GM12878 (cell line): ENCODE measurements at regions not wholly inside any gene's neighbourhood (a gene's known extent, or its start where the extent isn't known, plus 50 kb on each side); places are given as distances from the start of the nearest gene placed in this dataset.
A peak's percentile ranks its signal among the peaks of the same experiment; 100 is the strongest.

Experiments
- ATAC-seq: fragments of 200-7000 bp; cut with Tn5 transposase; 3 replicates; pipeline ENCODE4 v1.9.1; 2020; ENCODE audit warnings: mild to moderate bottlenecking, moderate library complexity
- BruUV-seq: library from RNA; stranded (reverse); fragments of 400-500 nt; replicated peaks from 2 replicates; lab custom pipeline; 2021; lab: Mats Ljungman, UMichigan
- CTCF ChIA-PET: fragments of 300-600 bp; sonication (Branson Sonifier 250); formaldehyde crosslinking; extraction: SDS; loops from one replicate; lab custom pipeline; 2021; ENCODE audit warnings: inconsistent platforms; lab: Yijun Ruan, JAX
- POLR2A ChIA-PET: fragments of 350-600 bp; formaldehyde crosslinking; extraction: SDS; loops from one replicate; lab custom pipeline; 2021; ENCODE audit warnings: inconsistent platforms; lab: Charles Lee
- RAD21 ChIA-PET: fragments of 300-600 bp; sonication (Branson Sonifier 250); formaldehyde crosslinking; loops from one replicate; lab custom pipeline; 2023; ENCODE audit warnings: antibody characterized with exemption; ENCODE audit not compliant: unreplicated experiment; lab: Charles Lee
- SMC1A ChIA-PET: fragments of 300-600 bp; sonication (Branson Sonifier 250); formaldehyde crosslinking; loops from one replicate; lab custom pipeline; 2023; ENCODE audit not compliant: unreplicated experiment, uncharacterized antibody; lab: Charles Lee
- DNase-seq: peaks from one replicate; pipeline ENCODE4 v3.0.0-alpha.2; 2011; ENCODE audit warnings: low read depth, low spot score
- FAIRE-seq: peaks from 3 replicates; lab custom pipeline; 2011; peaks lifted over from hg19 to GRCh38; lab: Jason Lieb, UNC
- H2AFZ ChIP-seq: 2 replicates; pipeline ENCODE4 v1.6.0; 2011; ENCODE audit warnings: low read depth, low read length, control low read depth; ENCODE audit not compliant: control insufficient read depth
- H3K27ac ChIP-seq: 2 replicates; pipeline ENCODE4 v1.5.1; 2011; ENCODE audit warnings: control low read depth; ENCODE audit not compliant: control insufficient read depth, insufficient read depth
- H3K27me3 ChIP-seq, 2 experiments: replicated peaks in 1 of 2; 2 replicates each; pipeline versions ENCODE4 v1.6.0 to v1.6.1; 2011; ENCODE audit warnings: low read length in 1 of 2; ENCODE audit not compliant: control insufficient read depth in 2 of 2, insufficient read depth in 2 of 2
- H3K36me3 ChIP-seq, 2 experiments: 2 replicates each; pipeline ENCODE4 v1.5.1; 2011; ENCODE audit warnings: low read length in 1 of 2; ENCODE audit not compliant: control insufficient read depth in 2 of 2, insufficient read depth in 2 of 2
- H3K4me1 ChIP-seq: 2 replicates; pipeline ENCODE4 v1.6.1; 2011; ENCODE audit warnings: mild to moderate bottlenecking, low read length, moderate library complexity, mixed read lengths; ENCODE audit not compliant: control insufficient read depth, insufficient read depth
- H3K4me2 ChIP-seq: 2 replicates; pipeline ENCODE4 v1.6.0; 2011; ENCODE audit warnings: control low read depth; ENCODE audit not compliant: control insufficient read depth, insufficient read depth
- H3K4me3 ChIP-seq: fragments of 200-600 bp; sonication (generic); 2 replicates; pipeline ENCODE4 v1.5.1; 2016
- H3K79me2 ChIP-seq: 2 replicates; pipeline ENCODE4 v1.6.0; 2011; ENCODE audit warnings: low read length; ENCODE audit not compliant: control insufficient read depth, insufficient read depth
- H3K9ac ChIP-seq: 2 replicates; pipeline ENCODE4 v1.8.0; 2011; ENCODE audit warnings: low read length, control low read depth, mixed read lengths; ENCODE audit not compliant: control insufficient read depth, insufficient read depth
- H3K9me3 ChIP-seq: replicated peaks from 3 replicates; pipeline ENCODE4 v1.5.1; 2011; ENCODE audit warnings: mild to moderate bottlenecking, low read length; ENCODE audit not compliant: control insufficient read depth, insufficient read depth
- H4K20me1 ChIP-seq: 2 replicates; pipeline ENCODE4 v1.6.0; 2011; ENCODE audit not compliant: control insufficient read depth, insufficient read depth
- BACH1 ChIP-seq: fragments of 450-650 bp; IDR thresholded peaks from 2 replicates; pipeline ENCODE4 v1.6.1; 2017; ENCODE audit warnings: mild to moderate bottlenecking, borderline replicate concordance
- EED ChIP-seq: sonication (generic); IDR thresholded peaks from 2 replicates; pipeline ENCODE4 v1.6.1; 2016; ENCODE audit warnings: antibody characterized with exemption, low read depth
- HDAC2 ChIP-seq: fragments of 200-600 bp; sonication (generic); IDR thresholded peaks from 2 replicates; pipeline ENCODE4 v1.6.1; 2017
- MAX ChIP-seq: IDR thresholded peaks from 2 replicates; pipeline ENCODE4 v1.6.1; 2012; ENCODE audit warnings: low read depth, low read length, improper control_type of control experiment
- RCOR1 ChIP-seq: conservative IDR thresholded peaks from 2 replicates; pipeline ENCODE4 v1.6.1; 2012; ENCODE audit warnings: low read depth, low read length, improper control_type of control experiment
- RELB ChIP-seq: fragments of 450-650 bp; IDR thresholded peaks from 2 replicates; pipeline ENCODE4 v1.6.1; 2017; ENCODE audit warnings: low read depth, mild to moderate bottlenecking, moderate library complexity
- STAT1 ChIP-seq: fragments of 450-650 bp; conservative IDR thresholded peaks from 2 replicates; pipeline ENCODE4 v1.6.1; 2014; ENCODE audit warnings: antibody characterized with exemption, mild to moderate bottlenecking
- WRNIP1 ChIP-seq: IDR thresholded peaks from 2 replicates; pipeline ENCODE4 v1.6.1; 2011; ENCODE audit warnings: low read depth, low read length, improper control_type of control experiment, borderline replicate concordance
- ZBED1 ChIP-seq: IDR thresholded peaks from 2 replicates; pipeline ENCODE4 v1.6.1; 2016; ENCODE audit warnings: borderline replicate concordance
- WGBS: methylation state at CpG from one replicate; pipeline ENCODE4 v1.1.6; 2016; ENCODE audit warnings: low lambda C conversion rate; ENCODE audit not compliant: insufficient replicate concordance, insufficient coverage; ENCODE audit errors: missing lambda C conversion rate; 5-methylcytosine and 5-hydroxymethylcytosine counted together
- in situ Hi-C: fragments of 300-500 bp; cut with MboI; formaldehyde crosslinking; loops from 9 replicates; pipeline ENCODE4 v1.14.3; 2018; ENCODE audit warnings: mixed read lengths
- intact Hi-C: fragments of 100-400 bp; cut with micrococcal nuclease; formaldehyde crosslinking; loops from one replicate; pipeline ENCODE4 v1.14.2; 2022; ENCODE audit not compliant: unreplicated experiment

- 0 out of 2 replicates have a peak, but pooled peaks have one; percentile 24 for TF ChIP-seq RELB
Observed at GRCh38 chr7:131035088-131035770, 292.4 kb upstream of the MKLN1 start (continued).

GRCh38 chr7:131038153-131038552, 289.5 kb upstream of the MKLN1 start:
- BruUV-seq = no TSS peak
- no peak overlapping the region for H3K4me2 ChIP-seq
- no peak overlapping the region for H3K9ac ChIP-seq
- no peak overlapping the region for H3K4me3 ChIP-seq
- ChIA-PET CTCF (interaction anchor here (1.0 to 6.4 kb wide), 12 partner anchors 13 to 164 kb away, joined by 3 to 166 read pairs (median 4); no protein-coding TSS in a partner anchor), POLR2A (interaction anchor here (1.1 to 1.4 kb wide), 2 partner anchors 18 to 93 kb away, joined by 3 to 5 read pairs; no protein-coding TSS in a partner anchor), SMC1A (interaction anchor here (0.9 to 6.8 kb wide), 14 partner anchors 12 to 225 kb away, joined by 3 to 111 read pairs (median 8); no protein-coding TSS in a partner anchor), RAD21 (interaction anchor here (0.8 to 3.4 kb wide), 13 partner anchors 10 to 141 kb away, joined by 3 to 19 read pairs (median 4); no protein-coding TSS in a partner anchor)
- no peaks in the 10 kb centered on the region; the same call in 2 of the 3 replicates for H3K9me3 ChIP-seq
- no peak for TF ChIP-seq HDAC2
- no peak for TF ChIP-seq EED
- TF ChIP-seq RCOR1 = no peak
- no peak for TF ChIP-seq ZBED1
- no peak for TF ChIP-seq WRNIP1
- TF ChIP-seq BACH1 = no peak
- TF ChIP-seq STAT1 = no peak
- TF ChIP-seq MAX = no peak
- H3K79me2 ChIP-seq = peaks cover 49% of the 10 kb centered on the region
- no peak overlapping the region for H2AFZ ChIP-seq
- 87% methylated on average over 3 of the region's 3 CpGs for WGBS
- H3K36me3 ChIP-seq = no peaks in the 10 kb centered on the region; a peak in 2 of 4 replicates
- no peak overlapping the region; the same call in none of the 2 replicates for H3K27ac ChIP-seq
- no peaks in the 10 kb centered on the region for H4K20me1 ChIP-seq
- intact Hi-C loops = loop anchor here (2.0 kb wide), 2 partner anchors 29 to 77 kb away; no protein-coding TSS in a partner anchor
- DNase-seq (no peak), FAIRE-seq (no peak), ATAC-seq (no peak; the same call in 2 of the 3 replicates)
- H3K27me3 ChIP-seq = no peaks in the 10 kb centered on the region
- peaks cover 46% of the 10 kb centered on the region for H3K4me1 ChIP-seq
- in situ Hi-C loops = no loop called here
